HG02970 (cell line): ENCODE measurements at regions not wholly inside any gene's neighbourhood (a gene's known extent, or its start where the extent isn't known, plus 50 kb on each side); places are given as distances from the start of the nearest gene placed in this dataset.
"Not testable (repeated sequence)": the region's sequence is repeated elsewhere in the genome, so short reads cannot be mapped to it uniquely, and the experiment has no call there.

Experiments used
- ATAC-seq: cut with Tn5 transposase; IDR thresholded peaks from one replicate; pipeline ENCODE4 v1.9.1; 2021; ENCODE audit warnings: mild to moderate bottlenecking, moderate library complexity, moderate number of reproducible peaks; ENCODE audit not compliant: unreplicated experiment, low FRiP score

DNA sequence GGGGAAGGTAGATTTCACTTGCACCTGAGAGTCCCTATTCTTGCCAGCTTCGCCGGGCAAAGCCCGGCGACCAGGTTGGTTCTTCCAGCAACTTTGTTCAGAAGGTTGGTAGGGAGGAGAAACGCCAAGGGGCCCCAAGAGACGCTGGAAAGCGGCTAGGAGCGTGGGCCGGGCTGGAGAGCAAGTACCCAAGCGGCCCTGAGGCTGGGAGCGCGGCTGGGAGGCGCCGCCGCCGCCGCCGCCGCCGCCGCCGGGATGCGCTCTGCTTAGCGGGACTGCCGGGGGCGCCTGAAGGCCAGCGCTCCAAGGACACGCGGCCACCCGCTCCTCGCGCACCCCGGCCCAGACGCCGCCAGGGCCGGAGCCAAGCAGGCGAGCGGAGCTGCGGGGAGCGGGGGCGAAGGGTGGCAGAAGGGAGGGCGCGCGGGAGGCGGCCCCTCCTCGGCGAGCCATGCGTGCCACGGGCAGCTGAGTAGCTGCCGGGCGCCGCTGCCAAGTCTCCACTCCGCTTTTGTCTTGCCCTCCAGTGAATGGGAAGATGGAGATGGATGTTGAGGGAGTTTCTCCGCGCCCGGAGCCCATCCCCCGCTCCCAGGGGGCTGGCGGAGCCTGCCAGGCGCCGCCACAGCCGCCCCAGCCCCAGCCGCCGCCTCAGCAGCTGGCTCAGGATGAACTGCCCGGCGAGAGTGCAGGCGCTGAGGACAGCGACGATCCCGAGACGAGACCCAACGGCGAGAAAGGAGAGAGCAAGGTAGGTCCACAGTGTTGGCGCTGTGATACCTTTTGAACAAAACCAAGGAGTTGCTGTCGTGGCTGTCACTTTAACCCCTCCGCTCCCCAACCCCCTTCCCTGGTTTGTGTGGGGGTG lies 227.4 kb upstream of the AZI2 start:
- ATAC-seq, result no peak

DNA sequence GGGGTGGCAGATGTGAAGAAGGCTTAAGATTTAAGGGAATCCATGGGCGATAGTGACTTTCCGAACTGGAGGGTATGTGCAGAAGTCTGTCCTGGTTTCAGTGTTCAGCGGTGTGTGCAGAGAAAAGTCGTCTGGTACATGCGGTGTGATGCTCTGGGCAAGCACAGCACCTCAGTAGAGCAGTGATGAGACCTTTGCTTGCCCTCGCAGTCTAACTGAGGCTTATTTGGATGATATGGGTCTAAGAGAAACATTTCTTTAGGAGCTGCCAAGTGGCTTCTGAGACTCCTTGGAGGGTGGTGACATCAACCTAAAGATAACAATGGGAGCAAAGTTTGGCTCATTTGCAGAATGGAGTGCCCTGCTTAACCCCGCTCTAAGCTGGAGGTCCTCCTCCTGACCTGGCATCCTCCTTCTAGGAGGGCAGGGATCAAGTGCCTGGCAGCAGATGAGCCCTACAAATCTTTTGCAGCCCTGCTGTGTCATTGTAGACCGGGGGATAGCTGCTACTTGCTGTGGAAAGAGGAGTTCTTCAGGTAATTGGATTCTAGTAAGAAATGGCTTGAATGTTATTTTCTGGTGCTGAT lies 228.1 kb upstream of the AZI2 start:
- no peak for ATAC-seq

GRCh38 chr3:28577941-28578500 lies 229.4 kb upstream of the AZI2 start:
- no peak for ATAC-seq

GRCh38 chr3:28586325-28586724 lies 237.7 kb upstream of the AZI2 start:
- no peak for ATAC-seq

DNA sequence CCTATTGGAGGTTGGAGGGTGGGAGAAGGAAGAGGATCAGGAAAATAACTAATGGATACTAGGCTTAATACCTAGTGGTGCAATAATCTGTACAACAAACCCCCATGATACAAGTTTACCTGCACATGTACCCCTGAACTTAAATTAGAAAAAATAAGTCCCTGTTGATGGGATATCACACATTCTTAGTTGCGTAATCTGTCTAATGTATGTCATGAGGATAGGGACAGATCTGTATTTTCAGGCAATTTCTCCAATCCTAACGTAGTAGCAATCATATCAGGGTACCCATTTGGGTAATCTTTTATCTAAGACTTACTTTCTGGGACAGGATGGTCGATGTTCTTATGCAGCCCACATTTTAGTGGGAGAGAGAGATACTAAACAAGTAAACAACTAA lies 239.1 kb upstream of the AZI2 start:
- no peak for ATAC-seq

GRCh38 chr3:28590216-28590615 lies 241.6 kb upstream of the AZI2 start:
- no peak for ATAC-seq

GRCh38 chr3:28590860-28591259 lies 242.2 kb upstream of the AZI2 start:
- ATAC-seq, result no peak

- ATAC-seq, result no peak
Observed at GRCh38 chr3:28595372-28595771, 246.7 kb upstream of the AZI2 start.

- no peak for ATAC-seq
Observed at GRCh38 chr3:28597452-28597851, 248.8 kb upstream of the AZI2 start.

DNA sequence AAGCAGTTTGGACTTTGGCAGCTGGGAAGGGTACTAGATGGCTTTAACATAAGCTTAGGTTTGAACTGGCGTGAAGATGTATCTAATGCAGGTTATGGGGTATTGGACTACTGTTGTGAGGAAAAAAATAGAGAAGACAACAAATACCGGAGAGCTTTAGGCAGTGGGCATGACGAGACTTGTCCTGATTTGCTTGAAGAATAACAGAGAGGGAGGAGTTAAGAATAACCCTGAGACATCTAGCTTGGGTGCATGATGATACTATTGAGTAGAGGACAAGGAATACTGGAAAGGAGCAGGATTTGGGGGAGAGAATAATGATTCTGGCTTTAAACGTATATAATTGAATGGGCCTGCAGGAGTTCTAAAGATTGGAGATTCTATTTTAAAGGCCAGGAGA lies 249.5 kb upstream of the AZI2 start:
- no peak for ATAC-seq

DNA sequence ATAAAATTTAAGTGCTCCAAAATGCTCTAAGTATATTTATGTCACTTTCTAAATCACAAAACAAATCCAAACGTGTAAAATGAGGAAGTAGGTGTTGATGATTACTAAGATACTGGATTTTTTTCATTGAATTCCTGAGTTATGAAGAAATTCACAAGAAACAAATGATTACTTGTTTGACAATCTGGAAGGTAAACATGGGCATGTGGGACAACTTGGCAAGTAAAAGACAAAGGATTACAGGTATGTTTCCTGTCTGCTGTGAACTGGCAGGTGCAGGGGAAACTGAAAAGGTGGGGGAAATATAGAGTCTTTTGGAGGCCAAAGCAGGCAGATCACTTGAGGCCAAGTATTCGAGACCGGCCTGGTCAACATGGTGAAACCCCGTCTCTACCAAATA lies 252.7 kb upstream of the AZI2 start:
- no peak for ATAC-seq

DNA sequence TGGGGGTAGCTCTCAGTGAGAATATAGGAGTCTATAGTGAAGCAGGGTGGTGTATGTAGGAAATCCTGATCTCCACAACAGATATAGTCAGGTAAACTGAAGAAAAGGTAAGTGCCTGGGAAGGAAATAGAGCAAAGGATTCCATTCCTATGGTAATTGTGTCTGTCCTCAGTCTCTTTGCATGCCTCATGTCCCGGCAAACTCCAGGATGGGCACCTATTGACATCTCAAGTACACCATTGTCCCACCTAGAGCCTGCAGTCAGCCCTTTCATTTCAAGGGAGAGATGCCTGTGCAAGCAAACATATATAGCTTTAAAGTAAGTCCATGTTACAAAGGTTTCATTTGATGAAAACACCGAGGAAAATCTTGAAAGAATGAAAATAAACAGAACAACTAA lies 257.7 kb upstream of the AZI2 start:
- no peak for ATAC-seq

- ATAC-seq, result no peak
Observed at GRCh38 chr3:28612232-28612631, 263.6 kb upstream of the AZI2 start.

GRCh38 chr3:28613511-28614106 lies 265.0 kb upstream of the AZI2 start:
- no peak for ATAC-seq

DNA sequence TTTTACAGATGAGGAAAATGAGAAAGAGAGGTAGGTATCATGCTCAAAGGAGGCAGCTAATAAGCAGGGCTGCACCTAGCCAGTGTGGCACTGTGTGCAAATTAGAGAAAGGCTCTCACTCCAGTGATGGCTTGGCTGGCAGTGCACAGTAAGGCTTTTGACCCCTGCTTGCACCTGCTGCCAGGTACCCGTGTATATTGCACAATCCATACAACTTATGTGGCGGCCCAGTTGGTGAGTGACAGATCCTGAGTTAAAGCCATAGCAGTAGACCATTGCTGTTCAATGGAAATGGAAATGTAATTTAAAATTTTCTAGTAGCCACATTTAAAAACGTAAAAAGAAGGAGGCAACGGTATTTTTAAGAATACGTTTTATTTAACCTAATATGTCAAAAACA lies 266.4 kb upstream of the AZI2 start:
- ATAC-seq, result no peak

DNA sequence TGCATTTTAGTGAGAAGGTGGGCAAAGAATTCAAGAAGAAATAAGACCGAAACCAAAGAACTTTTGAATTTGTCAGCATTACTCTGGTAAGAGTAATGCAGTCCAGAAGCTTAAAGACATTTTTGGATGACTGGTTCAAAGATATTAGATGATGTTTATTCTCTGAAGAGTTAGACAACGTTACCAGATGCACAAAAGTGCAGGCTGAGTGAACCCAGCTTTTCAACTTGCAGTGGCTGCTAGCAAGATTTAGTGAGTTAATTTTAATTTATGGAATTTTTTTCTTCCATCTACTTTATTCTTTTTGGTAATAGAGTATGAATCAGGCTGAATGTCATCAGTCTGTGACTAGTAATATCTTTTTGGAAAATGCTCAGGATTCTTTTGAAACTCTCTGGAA lies 267.3 kb upstream of the AZI2 start:
- no peak for ATAC-seq

GRCh38 chr3:28617821-28618220 lies 269.2 kb upstream of the AZI2 start:
- ATAC-seq, result no peak

- no peak for ATAC-seq
Observed at GRCh38 chr3:28623106-28623505, 274.5 kb upstream of the AZI2 start.

GRCh38 chr3:28624084-28624483 lies 275.5 kb upstream of the AZI2 start:
- no peak for ATAC-seq

- not testable (repeated sequence) for ATAC-seq
Observed at GRCh38 chr3:28627843-28628242, 279.2 kb upstream of the AZI2 start.

DNA sequence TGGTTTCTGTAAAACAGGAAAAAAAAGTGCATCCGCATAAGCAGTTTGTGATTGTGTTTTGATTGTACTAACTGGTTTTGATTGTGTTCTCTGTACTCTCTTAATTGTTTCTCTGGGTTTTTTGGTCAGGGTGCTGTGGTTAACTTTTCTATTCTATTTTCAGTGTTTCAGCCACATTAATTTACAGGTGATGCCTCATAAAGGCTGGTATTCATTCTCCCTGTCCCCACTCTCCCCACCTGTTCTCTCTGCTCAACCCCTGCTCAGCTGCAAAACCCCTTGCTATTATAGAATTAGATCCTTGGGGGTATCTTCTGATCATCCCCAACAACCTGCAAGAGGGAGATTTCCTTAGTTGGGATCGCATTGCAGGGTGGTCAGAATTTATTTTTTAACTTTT lies 285.4 kb upstream of the AZI2 start:
- no peak for ATAC-seq

DNA sequence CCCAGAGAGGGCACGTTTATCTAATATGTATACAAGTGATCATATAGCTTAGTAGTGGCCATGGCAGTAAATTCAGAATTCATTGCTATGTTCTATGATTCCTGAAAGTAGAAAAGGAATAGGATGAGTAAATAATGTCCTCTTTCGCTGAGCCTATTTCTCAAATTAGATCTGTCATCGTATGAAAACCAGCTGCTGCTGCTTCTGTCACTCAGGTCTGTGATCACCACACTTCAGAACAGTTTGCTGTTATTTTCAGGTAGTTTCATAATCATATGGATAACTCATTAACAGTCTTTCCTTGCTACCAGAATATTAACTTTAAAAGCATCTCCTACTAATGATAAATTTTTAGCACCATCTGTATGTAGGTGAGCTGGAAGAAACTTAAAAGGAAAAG lies 289.1 kb upstream of the AZI2 start:
- no peak for ATAC-seq
